ENCODE measurements at regions not wholly inside any gene's neighbourhood (a gene's known extent, or its start where the extent isn't known, plus 50 kb on each side); places are given as distances from the start of the nearest gene placed in this dataset.

DNA sequence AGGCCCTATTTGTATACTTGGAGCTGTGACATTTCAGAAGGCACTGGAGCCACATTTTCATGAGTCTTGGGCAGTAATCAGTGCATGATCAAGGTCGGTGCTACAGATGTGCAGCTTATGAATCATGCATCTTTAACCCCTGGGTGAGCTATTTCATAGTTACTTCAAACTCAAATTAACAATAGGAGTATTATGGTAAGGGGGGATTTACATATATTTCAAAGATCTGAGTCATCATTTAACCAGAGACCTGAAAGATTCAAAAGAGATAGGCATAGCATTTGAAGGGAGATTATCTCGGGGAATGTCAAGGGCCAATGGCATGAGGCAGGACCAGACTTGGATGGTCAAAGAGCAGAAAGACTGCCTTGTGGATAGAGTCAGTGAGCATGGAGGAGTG is 169.0 kb upstream of the GRIN3A start:
- TF ChIP-seq FOXJ3 (CRISPR knock-in tag; IDR thresholded peaks at IDR 0.05), result no peak
- no peak for TF ChIP-seq EP300 (IDR thresholded peaks at IDR 0.05; ENCODE audit: borderline replicate concordance in 1 of 2, low read depth in 1 of 2, low read length in 1 of 2)
